K562 (cell line): ENCODE measurements at regions not wholly inside any gene's neighbourhood (a gene's known extent, or its start where the extent isn't known, plus 50 kb on each side); places are given as distances from the start of the nearest gene placed in this dataset.

Experiments
- EGR1 ChIP-seq: fragments of 450-650 bp; conservative IDR thresholded peaks from 2 replicates; pipeline ENCODE4 v1.6.1; 2017; ENCODE audit warnings: mild to moderate bottlenecking
- FOXA3 ChIP-seq, 2 experiments: fragments of 450-650 bp in 1 of 2; sonication (generic) in 1 of 2; formaldehyde crosslinking; IDR thresholded peaks in 1 of 2; conservative IDR thresholded peaks in 1 of 2; 2 replicates each; pipeline versions ENCODE4 v1.4.0 to v1.8.0; 2020 to 2022; ENCODE audit warnings: mild to moderate bottlenecking in 2 of 2, missing genetic modification reagents in 1 of 2
- FOXK2 ChIP-seq, 2 experiments: fragments of 450-650 bp; IDR thresholded peaks in 1 of 2; conservative IDR thresholded peaks in 1 of 2; 2 replicates each; pipeline ENCODE4 v1.6.1; 2016; ENCODE audit warnings: low read depth in 2 of 2, mild to moderate bottlenecking in 1 of 2
- KAT7 ChIP-seq: sonication (generic); formaldehyde crosslinking; IDR thresholded peaks from 2 replicates; pipeline ENCODE4 v1.8.0; 2022; ENCODE audit warnings: missing genetic modification reagents, mild to moderate bottlenecking, borderline replicate concordance
- KDM5B ChIP-seq: fragments of 200-600 bp; sonication (generic); IDR thresholded peaks from 2 replicates; pipeline ENCODE4 v1.6.1; 2012; ENCODE audit warnings: low read depth, mild to moderate bottlenecking, moderate library complexity, low read length, control low read depth, inconsistent platforms; ENCODE audit not compliant: insufficient replicate concordance
- MEF2A ChIP-seq: IDR thresholded peaks from 2 replicates; pipeline ENCODE4 v1.6.1; 2011; ENCODE audit warnings: low read depth, mild to moderate bottlenecking, low read length, moderate library complexity; ENCODE audit not compliant: control insufficient read depth
- MYBL2 ChIP-seq, 2 experiments: fragments of 450-650 bp in 1 of 2; sonication (generic) in 1 of 2; formaldehyde crosslinking in 1 of 2; IDR thresholded peaks; 2 replicates each; pipeline versions ENCODE4 v1.6.1 to v1.8.1; 2017 to 2022; ENCODE audit warnings: borderline replicate concordance in 1 of 2, inconsistent platforms in 1 of 2, low read depth in 1 of 2, mild to moderate bottlenecking in 1 of 2, missing genetic modification reagents in 1 of 2, moderate library complexity in 1 of 2
- NBN ChIP-seq: fragments of 450-650 bp; IDR thresholded peaks from 2 replicates; pipeline ENCODE4 v1.6.1; 2016; ENCODE audit warnings: low read depth, mild to moderate bottlenecking
- NCOR1 ChIP-seq: fragments of 450-650 bp; IDR thresholded peaks from 2 replicates; pipeline ENCODE4 v1.6.1; 2016; ENCODE audit warnings: mild to moderate bottlenecking, moderate library complexity
- NELFE ChIP-seq: IDR thresholded peaks from 2 replicates; pipeline ENCODE4 v1.6.1; 2011; ENCODE audit warnings: mild to moderate bottlenecking; ENCODE audit not compliant: insufficient read depth, insufficient read length
- SMARCC2 ChIP-seq: fragments of 450-650 bp; IDR thresholded peaks from 2 replicates; pipeline ENCODE4 v1.6.1; 2017; ENCODE audit warnings: antibody characterized with exemption, moderate library complexity, mild to moderate bottlenecking, low read depth
- SRSF7 ChIP-seq: fragments of 200-400 bp; formaldehyde crosslinking; optimal IDR thresholded peaks from 2 replicates; pipeline ENCODE3; 2017; ENCODE audit warnings: mild to moderate bottlenecking, low read depth, low read length
- ZNF224 ChIP-seq: sonication (generic); formaldehyde crosslinking; IDR thresholded peaks from 2 replicates; pipeline ENCODE4 v1.8.0; 2022; ENCODE audit warnings: mild to moderate bottlenecking, missing genetic modification reagents
- ZNF274 ChIP-seq: IDR thresholded peaks from 2 replicates; pipeline ENCODE4 v1.6.1; 2011; ENCODE audit warnings: low read depth, mild to moderate bottlenecking, low read length, moderate library complexity, borderline replicate concordance
- ZNF408 ChIP-seq: fragments of 250-450 bp; sonication (Bioruptor Pico); IDR thresholded peaks from 2 replicates; pipeline ENCODE4 v1.4.0; 2020; ENCODE audit warnings: low read depth, mild to moderate bottlenecking, moderate library complexity
- ZNF584 ChIP-seq: fragments of 200-800 bp; sonication (Bioruptor generic); IDR thresholded peaks from 2 replicates; pipeline ENCODE4 v1.6.1; 2016; ENCODE audit warnings: low read depth, mild to moderate bottlenecking, missing genetic modification characterization, missing compliant biosample characterization
- TF ChIP-seq, protein P1 (sequence below): IDR thresholded peaks from 3 replicates; pipeline ENCODE4 v1.6.1; 2011; ENCODE audit warnings: borderline replicate concordance, mild to moderate bottlenecking; ENCODE audit not compliant: insufficient read length, insufficient read depth
- TF ChIP-seq, protein P2 (sequence below): fragments of 250-450 bp; sonication (Bioruptor Pico); IDR thresholded peaks from 2 replicates; pipeline ENCODE4 v1.5.1; 2021; ENCODE audit warnings: mild to moderate bottlenecking
- TF ChIP-seq, protein P3 (sequence below): IDR thresholded peaks from 2 replicates; pipeline ENCODE4 v1.6.1; 2012; ENCODE audit warnings: low read depth, low read length, improper control_type of control experiment, borderline replicate concordance
- TF ChIP-seq, protein P4 (sequence below): sonication (generic); formaldehyde crosslinking; IDR thresholded peaks from 2 replicates; pipeline ENCODE4 v1.8.1; 2022; ENCODE audit warnings: missing genetic modification reagents

DNA sequence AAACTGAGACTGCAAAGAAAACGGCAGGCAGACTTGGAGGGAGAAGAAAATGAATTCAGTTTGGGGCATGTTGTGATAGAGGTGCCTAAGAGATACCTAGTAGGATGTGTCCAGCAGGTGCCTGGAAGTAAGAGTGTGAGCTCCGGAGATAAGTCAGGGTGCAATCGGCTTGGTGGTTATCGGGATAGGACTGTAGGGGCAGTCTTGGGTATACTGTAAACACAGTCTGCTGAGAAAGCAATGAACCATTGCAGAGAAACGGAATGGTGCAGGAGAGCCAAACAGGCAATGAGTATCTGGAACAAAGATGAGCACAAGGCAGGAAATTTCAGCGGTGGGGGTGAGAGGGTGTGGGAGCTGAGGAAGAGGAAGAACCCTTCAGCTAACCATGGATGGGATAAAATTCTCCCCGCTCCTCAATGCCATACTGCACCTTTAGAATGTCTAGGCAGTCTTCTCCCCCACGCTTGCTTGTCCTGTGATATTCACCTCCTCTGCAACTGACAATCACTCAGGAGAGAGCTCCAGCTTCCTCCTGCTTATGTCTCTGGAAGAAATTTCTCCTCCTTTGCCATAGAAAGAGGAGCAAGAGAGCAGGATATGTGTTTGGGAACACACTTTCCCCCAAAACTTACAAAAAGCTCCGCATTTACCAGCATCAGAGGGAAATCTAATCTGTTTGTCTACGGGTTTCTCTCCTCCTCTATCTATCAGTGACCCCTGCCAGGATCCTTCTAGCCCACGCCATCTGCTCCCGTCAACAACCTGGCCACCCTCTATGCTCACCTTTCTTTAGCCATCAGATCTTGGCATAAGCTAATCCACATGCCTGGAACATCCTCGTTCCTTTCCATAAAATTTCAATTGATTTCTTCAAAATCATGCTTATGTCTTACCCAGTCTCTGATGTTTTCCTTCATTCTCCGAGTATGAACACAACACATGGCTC is 381.7 kb upstream of the JARID2 start (continued):
- TF ChIP-seq KDM5B (no peak), NCOR1 (peak; percentile 79), KAT7 (CRISPR knock-in tag) (no peak), NBN (peak; percentile 49; the same call in 1 of the 2 replicates), SRSF7 (no peak), MYBL2 (IDR thresholded peaks at IDR 0.05; ENCODE audit: low read depth) (no peak), MYBL2 (CRISPR knock-in tag; IDR thresholded peaks at IDR 0.05; ENCODE audit: borderline replicate concordance) (no peak), ZNF584 (CRISPR knock-in tag) (no peak), FOXK2 (conservative IDR thresholded peaks at IDR 0.05 in 1 of 2, IDR thresholded peaks at IDR 0.05 in 1 of 2; ENCODE audit: low read depth in 2 of 2) (peak; percentile 84 to 92), ZNF274 (no peak), ZNF224 (CRISPR knock-in tag) (no peak), SMARCC2 (0 out of 2 replicates have a peak, but pooled peaks have one; percentile 22), FOXA3 (CRISPR knock-in tag; conservative IDR thresholded peaks at IDR 0.05 in 1 of 2, IDR thresholded peaks at IDR 0.05 in 1 of 2) (no peak), EGR1 (no peak), ZNF408 (CRISPR knock-in tag) (no peak), MEF2A (no peak), NELFE (no peak)
- TF ChIP-seq, protein P1, sequence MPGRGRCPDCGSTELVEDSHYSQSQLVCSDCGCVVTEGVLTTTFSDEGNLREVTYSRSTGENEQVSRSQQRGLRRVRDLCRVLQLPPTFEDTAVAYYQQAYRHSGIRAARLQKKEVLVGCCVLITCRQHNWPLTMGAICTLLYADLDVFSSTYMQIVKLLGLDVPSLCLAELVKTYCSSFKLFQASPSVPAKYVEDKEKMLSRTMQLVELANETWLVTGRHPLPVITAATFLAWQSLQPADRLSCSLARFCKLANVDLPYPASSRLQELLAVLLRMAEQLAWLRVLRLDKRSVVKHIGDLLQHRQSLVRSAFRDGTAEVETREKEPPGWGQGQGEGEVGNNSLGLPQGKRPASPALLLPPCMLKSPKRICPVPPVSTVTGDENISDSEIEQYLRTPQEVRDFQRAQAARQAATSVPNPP: no peak
- TF ChIP-seq, protein P2, sequence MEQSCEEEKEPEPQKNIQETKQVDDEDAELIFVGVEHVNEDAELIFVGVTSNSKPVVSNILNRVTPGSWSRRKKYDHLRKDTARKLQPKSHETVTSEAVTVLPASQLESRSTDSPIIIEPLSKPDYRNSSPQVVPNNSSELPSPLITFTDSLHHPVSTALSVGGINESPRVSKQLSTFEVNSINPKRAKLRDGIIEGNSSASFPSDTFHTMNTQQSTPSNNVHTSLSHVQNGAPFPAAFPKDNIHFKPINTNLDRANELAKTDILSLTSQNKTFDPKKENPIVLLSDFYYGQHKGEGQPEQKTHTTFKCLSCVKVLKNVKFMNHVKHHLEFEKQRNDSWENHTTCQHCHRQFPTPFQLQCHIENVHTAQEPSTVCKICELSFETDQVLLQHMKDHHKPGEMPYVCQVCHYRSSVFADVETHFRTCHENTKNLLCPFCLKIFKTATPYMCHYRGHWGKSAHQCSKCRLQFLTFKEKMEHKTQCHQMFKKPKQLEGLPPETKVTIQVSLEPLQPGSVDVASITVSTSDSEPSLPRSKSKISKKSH (CRISPR knock-in tag): no peak
- TF ChIP-seq, protein P3, sequence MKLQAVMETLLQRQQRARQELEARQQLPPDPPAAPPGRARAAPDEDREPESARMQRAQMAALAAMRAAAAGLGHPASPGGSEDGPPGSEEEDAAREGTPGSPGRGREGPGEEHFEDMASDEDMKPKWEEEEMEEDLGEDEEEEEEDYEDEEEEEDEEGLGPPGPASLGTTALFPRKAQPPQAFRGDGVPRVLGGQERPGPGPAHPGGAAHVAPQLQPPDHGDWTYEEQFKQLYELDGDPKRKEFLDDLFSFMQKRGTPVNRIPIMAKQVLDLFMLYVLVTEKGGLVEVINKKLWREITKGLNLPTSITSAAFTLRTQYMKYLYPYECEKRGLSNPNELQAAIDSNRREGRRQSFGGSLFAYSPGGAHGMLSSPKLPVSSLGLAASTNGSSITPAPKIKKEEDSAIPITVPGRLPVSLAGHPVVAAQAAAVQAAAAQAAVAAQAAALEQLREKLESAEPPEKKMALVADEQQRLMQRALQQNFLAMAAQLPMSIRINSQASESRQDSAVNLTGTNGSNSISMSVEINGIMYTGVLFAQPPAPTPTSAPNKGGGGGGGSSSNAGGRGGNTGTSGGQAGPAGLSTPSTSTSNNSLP: no peak
- TF ChIP-seq, protein P4, sequence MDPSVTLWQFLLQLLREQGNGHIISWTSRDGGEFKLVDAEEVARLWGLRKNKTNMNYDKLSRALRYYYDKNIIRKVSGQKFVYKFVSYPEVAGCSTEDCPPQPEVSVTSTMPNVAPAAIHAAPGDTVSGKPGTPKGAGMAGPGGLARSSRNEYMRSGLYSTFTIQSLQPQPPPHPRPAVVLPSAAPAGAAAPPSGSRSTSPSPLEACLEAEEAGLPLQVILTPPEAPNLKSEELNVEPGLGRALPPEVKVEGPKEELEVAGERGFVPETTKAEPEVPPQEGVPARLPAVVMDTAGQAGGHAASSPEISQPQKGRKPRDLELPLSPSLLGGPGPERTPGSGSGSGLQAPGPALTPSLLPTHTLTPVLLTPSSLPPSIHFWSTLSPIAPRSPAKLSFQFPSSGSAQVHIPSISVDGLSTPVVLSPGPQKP: no peak
